Caki2 (cell line): ENCODE measurements at regions not wholly inside any gene's neighbourhood (a gene's known extent, or its start where the extent isn't known, plus 50 kb on each side); places are given as distances from the start of the nearest gene placed in this dataset.
"Not testable (repeated sequence)": the region's sequence is repeated elsewhere in the genome, so short reads cannot be mapped to it uniquely, and the experiment has no call there.

Source experiments
- DNase-seq: peaks from one replicate; pipeline ENCODE4 v3.0.0-alpha.2; 2015; ENCODE audit warnings: low read depth
- in situ Hi-C: cut with HindIII; loops from 2 replicates; pipeline ENCODE4 v1.10.0; 2016; ENCODE audit warnings: low sequenced_read_pairs, low pct_unique_long_range_greater_than_20kb, mixed read lengths

- DNase-seq: no peak
- in situ Hi-C loops: no loop called here
These were observed 72.2 kb downstream of the RIN2 start for GRCh38 chr20:19830211-19830785.

GRCh38 chr20:19832875-19833274, 74.8 kb downstream of the RIN2 start:
- DNase-seq: no peak
- in situ Hi-C loops: no loop called here

DNA sequence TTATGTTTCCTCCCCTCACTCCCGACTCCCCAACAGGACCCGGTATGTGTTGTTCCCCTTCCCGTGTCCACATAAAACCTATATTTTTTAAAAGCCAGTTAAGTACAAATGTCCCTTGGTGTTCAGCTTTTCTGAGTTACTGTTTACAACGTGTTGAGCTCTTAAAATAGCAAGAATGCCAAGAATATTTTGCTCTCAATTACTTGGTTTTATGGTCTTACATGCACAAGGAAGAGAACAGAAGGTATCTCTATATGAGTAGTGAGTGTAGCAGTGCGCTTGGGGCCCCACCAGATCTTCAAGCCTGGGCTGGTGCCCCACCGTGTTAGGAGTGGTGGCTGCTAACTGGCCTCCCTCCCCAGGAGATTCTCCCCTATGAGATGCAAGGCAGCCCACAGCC, 75.3 kb downstream of the RIN2 start:
- in situ Hi-C loops: no loop called here
- DNase-seq: no peak

DNA sequence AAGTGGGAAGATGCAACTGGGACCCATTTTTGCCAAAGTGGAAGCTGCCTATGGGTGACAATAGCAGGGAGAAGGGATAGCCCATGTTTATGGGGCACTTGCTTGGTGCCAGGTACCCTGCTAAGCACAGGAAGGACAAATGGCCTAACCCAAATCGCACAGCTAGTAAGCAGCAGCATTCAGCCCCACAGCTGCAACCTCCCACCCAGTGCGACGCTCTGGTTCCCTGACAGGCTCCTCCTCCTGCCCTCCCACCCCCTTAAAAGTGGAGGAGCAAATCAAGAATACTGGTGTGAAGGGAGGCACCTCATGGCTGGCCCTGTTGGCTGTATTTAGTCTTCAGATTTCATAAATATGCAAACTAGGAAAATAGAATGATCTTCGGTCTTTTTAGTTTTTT, 76.2 kb downstream of the RIN2 start:
- in situ Hi-C loops: no loop called here
- no peak for DNase-seq

GRCh38 chr20:19834783-19835182, 76.7 kb downstream of the RIN2 start:
- DNase-seq: no peak
- in situ Hi-C loops: no loop called here

- in situ Hi-C loops: no loop called here
- DNase-seq: no peak
These were observed 77.6 kb downstream of the RIN2 start for GRCh38 chr20:19835533-19836222.

GRCh38 chr20:19838468-19838867, 80.4 kb downstream of the RIN2 start:
- no peak for DNase-seq
- in situ Hi-C loops: no loop called here

DNA sequence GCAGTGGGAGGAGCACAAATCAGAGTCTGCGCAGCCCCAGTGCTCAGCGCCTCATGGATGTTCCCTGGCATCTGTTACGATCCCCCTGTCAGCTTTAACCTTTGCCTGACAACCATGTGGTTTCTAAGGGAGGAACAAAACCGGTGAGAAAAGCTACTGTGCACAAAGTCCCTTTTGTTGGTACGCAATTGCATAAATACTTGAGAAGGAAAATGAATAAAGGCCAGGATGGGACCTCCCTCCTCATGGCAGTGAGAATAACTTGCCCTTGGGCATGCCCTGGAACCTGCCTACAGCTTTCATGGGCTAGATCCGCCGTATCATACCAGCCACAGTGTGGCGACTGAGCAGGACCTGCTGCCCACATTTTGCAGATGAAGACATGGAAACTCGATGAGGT, 81.0 kb downstream of the RIN2 start:
- in situ Hi-C loops: no loop called here
- DNase-seq: no peak

DNA sequence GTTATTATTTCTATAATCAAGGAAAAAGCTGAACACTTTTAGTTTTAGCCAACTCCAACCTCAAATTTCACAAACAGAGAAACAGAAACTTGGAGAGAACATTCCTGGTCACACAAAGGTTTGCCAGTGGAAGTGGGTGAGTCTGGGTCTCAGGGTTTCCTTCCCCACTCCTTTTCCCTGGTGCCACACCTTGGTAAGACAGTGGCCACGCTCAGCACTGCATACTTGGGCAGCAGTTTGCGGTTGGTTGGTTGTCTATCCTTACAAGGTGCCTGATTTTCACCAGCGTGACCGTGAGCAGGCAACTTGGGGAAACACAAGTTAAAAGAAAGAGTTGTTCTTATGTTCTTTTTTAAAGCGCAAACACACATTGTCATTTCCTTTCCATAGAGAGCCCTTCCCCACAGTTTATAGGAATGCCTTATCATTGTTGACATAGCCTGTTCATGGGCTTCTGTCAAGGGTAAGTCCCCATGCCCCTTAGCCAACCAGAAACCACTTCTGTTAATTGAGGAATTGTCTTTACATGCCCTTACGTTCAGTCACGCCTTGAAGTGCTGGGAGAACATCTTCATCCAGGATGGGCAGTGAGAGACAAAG, 82.2 kb downstream of the RIN2 start:
- in situ Hi-C loops: no loop called here
- no peak for DNase-seq

GRCh38 chr20:19841740-19842139, 83.7 kb downstream of the RIN2 start:
- in situ Hi-C loops: no loop called here
- no peak for DNase-seq

- in situ Hi-C loops, DNase-seq: not testable (repeated sequence)
These were observed 86.8 kb downstream of the RIN2 start for GRCh38 chr20:19844850-19845249.

DNA sequence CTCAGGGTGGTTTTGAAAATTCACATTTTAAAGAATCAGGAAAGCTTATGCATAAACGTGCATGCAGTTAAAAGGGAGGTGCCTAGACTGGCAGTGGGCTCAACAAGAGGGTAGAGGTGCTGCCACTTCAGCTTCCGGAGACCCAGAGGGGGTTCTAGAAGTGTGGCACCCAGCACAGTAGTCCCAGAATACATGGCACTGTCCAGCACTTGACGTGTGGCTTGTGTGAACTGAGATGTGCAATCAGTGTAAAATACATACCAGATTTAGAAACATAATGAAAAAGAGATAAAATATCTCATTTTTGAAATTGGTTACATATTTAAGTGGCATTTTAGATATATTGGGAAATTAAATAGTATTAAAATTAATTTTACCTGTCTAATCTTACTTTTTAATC, 89.3 kb downstream of the RIN2 start:
- DNase-seq: no peak
- in situ Hi-C loops: no loop called here

DNA sequence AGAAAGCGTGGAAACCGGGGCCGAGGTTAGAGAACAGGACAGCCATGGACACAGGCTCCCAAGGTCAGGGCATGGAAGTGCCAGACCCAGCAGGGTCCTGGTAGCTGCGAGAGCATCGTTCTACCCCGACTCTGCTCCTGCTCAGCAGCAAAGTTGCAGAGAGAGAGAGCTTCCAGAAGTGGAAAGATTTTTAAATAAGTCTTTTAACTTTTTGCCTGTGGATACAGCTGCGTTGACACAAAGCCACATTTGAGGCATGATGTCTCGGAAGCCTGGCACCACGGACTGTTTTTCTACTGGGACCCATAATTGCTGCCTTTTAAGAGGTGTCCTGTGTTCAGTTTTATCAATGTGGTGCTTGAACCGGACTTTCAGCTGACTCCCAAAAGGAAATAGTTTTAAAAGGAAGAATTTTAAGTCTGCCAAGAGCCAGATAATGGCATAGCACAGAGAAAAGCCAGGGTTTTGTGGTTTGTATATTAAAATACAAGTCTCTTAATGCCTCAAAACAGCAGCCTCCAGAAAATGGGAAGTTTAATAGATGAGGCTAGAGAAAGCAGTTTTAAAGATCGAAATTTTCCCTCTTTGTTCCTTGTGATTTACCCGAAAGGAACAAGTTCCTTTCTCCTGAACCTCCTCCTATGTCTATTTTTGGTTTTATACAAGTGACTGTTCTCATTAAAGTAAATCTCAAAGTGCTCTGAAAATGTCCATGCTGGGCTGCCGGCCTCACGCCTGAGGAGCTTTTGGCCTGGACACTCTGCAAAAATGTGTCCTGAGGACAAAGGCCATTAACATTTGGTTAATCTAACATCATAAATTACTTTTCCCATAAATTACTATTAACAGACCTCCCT, 91.5 kb downstream of the RIN2 start:
- no peak for DNase-seq
- in situ Hi-C loops: no loop called here

- DNase-seq: no peak
- in situ Hi-C loops: no loop called here
These were observed 92.1 kb downstream of the RIN2 start for GRCh38 chr20:19850198-19850533.

DNA sequence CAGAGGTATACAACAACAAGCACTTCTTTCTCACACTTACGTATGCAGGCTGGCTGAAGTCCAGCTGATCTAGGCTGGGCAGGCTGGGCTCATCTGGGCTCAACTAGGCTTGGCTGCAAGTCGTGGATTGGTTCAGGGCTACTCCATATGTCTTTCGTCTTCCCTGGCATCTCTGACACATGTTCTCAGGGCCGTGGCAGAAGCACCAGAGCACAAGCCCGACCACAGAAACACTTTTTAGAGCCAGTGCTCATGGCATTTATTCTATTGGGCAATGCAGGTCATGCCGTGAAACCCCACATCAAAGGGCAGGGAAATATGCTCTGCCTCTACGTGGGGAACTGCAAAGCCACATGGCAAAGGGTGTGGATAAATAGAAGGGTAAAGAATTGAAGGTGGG, 93.8 kb downstream of the RIN2 start:
- in situ Hi-C loops: no loop called here
- DNase-seq: no peak

DNA sequence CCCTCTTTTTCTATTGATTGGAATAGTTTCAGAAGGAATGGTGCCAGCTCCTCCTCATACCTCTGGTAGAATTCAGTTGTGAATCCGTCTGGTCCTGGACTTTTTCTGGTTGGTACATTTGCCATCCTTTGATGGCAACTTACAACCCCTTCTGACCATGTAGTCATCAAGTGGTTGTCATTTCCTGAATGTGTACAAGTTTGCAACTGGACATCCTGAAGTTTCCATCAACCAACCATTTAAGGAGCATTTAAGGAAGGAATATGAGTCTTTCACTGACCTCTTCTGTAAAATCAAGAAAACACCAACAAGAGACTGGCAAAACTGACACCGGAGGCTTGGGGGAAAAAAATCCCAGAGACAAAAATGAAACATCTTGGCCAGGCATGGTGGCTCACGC, 97.4 kb downstream of the RIN2 start:
- DNase-seq: no peak
- in situ Hi-C loops: no loop called here

DNA sequence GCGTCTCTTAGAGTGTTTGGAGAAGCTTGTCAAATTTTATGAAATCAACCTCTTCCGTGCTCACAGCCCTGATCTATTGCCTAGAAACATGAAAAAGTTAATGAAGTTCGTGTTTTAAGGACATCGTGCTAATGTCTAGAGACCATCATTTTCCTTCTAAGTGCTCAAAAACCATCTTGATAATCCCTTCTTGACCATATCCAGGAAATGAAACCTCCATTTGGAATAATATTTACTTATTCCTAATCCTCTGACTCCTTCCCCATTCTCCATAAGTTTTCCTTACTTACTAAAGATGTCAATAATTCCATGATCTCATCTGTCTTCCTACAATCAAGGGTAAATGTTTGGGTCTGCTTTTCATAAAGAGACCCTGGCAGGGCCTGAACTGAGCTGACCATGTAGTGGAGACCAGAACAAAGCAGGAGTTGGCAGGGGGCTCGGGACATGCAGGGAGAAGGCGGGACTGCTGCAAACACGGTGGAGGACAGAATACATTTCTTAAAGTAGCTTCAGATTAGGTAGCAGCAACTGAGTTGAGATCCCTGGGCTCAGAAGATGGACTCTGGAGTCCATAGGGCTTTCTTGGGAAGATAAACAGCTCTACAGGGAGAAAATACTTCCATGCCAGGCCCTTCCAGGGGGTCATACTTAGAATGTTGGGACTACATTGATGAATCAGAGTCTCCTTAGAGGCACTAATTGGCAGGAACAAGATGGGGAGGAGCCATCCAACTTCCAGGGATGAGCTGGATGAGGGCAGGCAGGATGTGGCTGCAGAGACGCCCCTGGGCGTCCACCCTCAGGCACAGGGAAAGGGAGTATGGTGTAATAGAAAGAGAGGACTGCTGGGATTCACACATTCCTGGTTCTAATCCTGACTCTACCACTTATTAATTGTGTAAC, 100.7 kb downstream of the RIN2 start:
- in situ Hi-C loops: no loop called here
- no peak for DNase-seq

- in situ Hi-C loops: no loop called here
- no peak for DNase-seq
These were observed 101.4 kb downstream of the RIN2 start for GRCh38 chr20:19859444-19859843.
